ENCODE measurements at regions not wholly inside any gene's neighbourhood (a gene's known extent, or its start where the extent isn't known, plus 50 kb on each side); places are given as distances from the start of the nearest gene placed in this dataset.

DNA sequence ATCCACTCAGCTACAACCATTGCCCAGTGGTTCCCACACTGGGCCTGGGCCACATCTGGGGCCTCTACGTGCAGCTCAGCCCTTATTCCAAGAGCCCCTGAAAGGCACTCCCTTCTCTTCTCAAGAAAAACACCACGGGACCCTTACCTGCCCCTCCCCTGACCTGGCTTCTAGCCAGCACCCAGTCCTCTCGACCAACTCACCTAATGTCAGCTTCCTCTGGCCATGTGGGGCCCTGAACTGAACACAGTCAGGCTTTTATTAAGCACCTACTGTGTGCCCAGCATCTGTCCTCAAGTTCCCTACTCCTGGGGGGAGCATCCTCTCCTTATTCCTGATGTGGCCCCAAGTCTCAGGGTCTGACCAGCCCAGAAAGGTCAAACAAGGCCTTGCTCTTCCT lies 208.4 kb downstream of the MATN1 start:
- Histone ChIP-seq H3K4me1 (ENCODE audit: low read length) (peaks cover 5% of the 10 kb centered on the region; the same call in 1 of the 2 replicates), H2AFZ (ENCODE audit: low read length) (no peak overlapping the region), H3K79me2 (ENCODE audit: low read length) (no peaks in the 10 kb centered on the region), H3K9me3 (ENCODE audit: low read length) (no peaks in the 10 kb centered on the region), H3K9ac (ENCODE audit: low read length) (no peak overlapping the region), H3K4me3 (ENCODE audit: low read length) (no peak overlapping the region), H3K4me2 (ENCODE audit: low read depth, low read length, poor library complexity, severe bottlenecking) (no peak overlapping the region), H4K20me1 (ENCODE audit: insufficient read depth, low read depth, low read length) (no peaks in the 10 kb centered on the region), H3K36me3 (ENCODE audit: insufficient read depth, low read length) (no peaks in the 10 kb centered on the region), H3K27ac (ENCODE audit: low read length) (no peak overlapping the region), H3K27me3 (ENCODE audit: low read length) (no peaks in the 10 kb centered on the region), H3K9me2 (replicated peaks; ENCODE audit: insufficient read depth, low read length) (no peaks in the 10 kb centered on the region)
- no peak for DNase-seq

GRCh38 chr1:30514137-30514654 lies 209.2 kb downstream of the MATN1 start:
- Histone ChIP-seq H3K27ac (ENCODE audit: low read length) (no peak overlapping the region), H3K27me3 (ENCODE audit: low read length) (no peaks in the 10 kb centered on the region), H2AFZ (ENCODE audit: low read length) (no peak overlapping the region), H3K36me3 (ENCODE audit: insufficient read depth, low read length) (no peaks in the 10 kb centered on the region), H3K9me3 (ENCODE audit: low read length) (no peaks in the 10 kb centered on the region), H3K4me1 (ENCODE audit: low read length) (peaks cover 5% of the 10 kb centered on the region; the same call in 1 of the 2 replicates), H4K20me1 (ENCODE audit: insufficient read depth, low read depth, low read length) (no peaks in the 10 kb centered on the region), H3K4me3 (ENCODE audit: low read length) (no peak overlapping the region), H3K4me2 (ENCODE audit: low read depth, low read length, poor library complexity, severe bottlenecking) (no peak overlapping the region), H3K9me2 (replicated peaks; ENCODE audit: insufficient read depth, low read length) (no peaks in the 10 kb centered on the region), H3K9ac (ENCODE audit: low read length) (no peak overlapping the region), H3K79me2 (ENCODE audit: low read length) (no peaks in the 10 kb centered on the region)
- DNase-seq: no peak

- Histone ChIP-seq H3K36me3 (ENCODE audit: insufficient read depth, low read length) (no peaks in the 10 kb centered on the region), H3K4me2 (ENCODE audit: low read depth, low read length, poor library complexity, severe bottlenecking) (no peak overlapping the region), H3K4me3 (ENCODE audit: low read length) (no peak overlapping the region), H3K27ac (ENCODE audit: low read length) (no peak overlapping the region), H3K9me3 (ENCODE audit: low read length) (no peaks in the 10 kb centered on the region), H3K79me2 (ENCODE audit: low read length) (no peaks in the 10 kb centered on the region), H3K9me2 (replicated peaks; ENCODE audit: insufficient read depth, low read length) (no peaks in the 10 kb centered on the region), H3K9ac (ENCODE audit: low read length) (no peak overlapping the region), H2AFZ (ENCODE audit: low read length) (no peak overlapping the region), H3K27me3 (ENCODE audit: low read length) (no peaks in the 10 kb centered on the region), H3K4me1 (ENCODE audit: low read length) (peaks cover 5% of the 10 kb centered on the region; the same call in 1 of the 2 replicates), H4K20me1 (ENCODE audit: insufficient read depth, low read depth, low read length) (no peaks in the 10 kb centered on the region)
- no peak for DNase-seq
Measured at GRCh38 chr1:30513396-30514136, 209.8 kb downstream of the MATN1 start.

DNA sequence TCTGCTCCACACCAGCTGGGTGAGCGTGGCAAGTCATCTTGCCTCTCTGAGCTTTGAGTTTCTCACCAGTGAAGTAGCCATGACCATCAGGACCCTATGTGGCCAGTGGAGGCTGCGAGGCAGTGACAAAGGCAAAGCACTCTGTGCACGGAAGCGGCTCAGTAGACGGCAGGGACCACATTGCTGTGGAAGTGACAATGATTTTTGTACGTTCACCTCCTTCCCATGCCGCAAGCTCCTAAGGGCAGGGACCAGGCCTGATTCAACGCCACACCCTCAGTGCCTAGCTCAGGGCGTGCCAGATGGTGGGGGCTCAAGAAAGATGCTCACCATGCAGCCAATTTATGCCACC lies 210.5 kb downstream of the MATN1 start:
- Histone ChIP-seq H3K4me2 (ENCODE audit: low read depth, low read length, poor library complexity, severe bottlenecking) (no peak overlapping the region), H3K27me3 (ENCODE audit: low read length) (no peaks in the 10 kb centered on the region), H3K36me3 (ENCODE audit: insufficient read depth, low read length) (no peaks in the 10 kb centered on the region), H3K9me3 (ENCODE audit: low read length) (no peaks in the 10 kb centered on the region), H3K79me2 (ENCODE audit: low read length) (no peaks in the 10 kb centered on the region), H3K27ac (ENCODE audit: low read length) (no peak overlapping the region), H3K4me3 (ENCODE audit: low read length) (no peak overlapping the region), H3K4me1 (ENCODE audit: low read length) (peaks cover 5% of the 10 kb centered on the region; the same call in 1 of the 2 replicates), H3K9me2 (replicated peaks; ENCODE audit: insufficient read depth, low read length) (no peaks in the 10 kb centered on the region), H2AFZ (ENCODE audit: low read length) (no peak overlapping the region), H4K20me1 (ENCODE audit: insufficient read depth, low read depth, low read length) (no peaks in the 10 kb centered on the region), H3K9ac (ENCODE audit: low read length) (no peak overlapping the region)
- no peak for DNase-seq

- H4K20me1 ChIP-seq (ENCODE audit: insufficient read depth, low read depth, low read length): no peaks in the 10 kb centered on the region
- peaks cover 5% of the 10 kb centered on the region; the same call in 1 of the 2 replicates for H3K4me1 ChIP-seq (ENCODE audit: low read length)
- H3K79me2 ChIP-seq (ENCODE audit: low read length): no peaks in the 10 kb centered on the region
- H2AFZ ChIP-seq (ENCODE audit: low read length): no peak overlapping the region
- DNase-seq: no peak
- no peak overlapping the region for H3K27ac ChIP-seq (ENCODE audit: low read length)
- no peaks in the 10 kb centered on the region for H3K9me3 ChIP-seq (ENCODE audit: low read length)
- H3K27me3 ChIP-seq (ENCODE audit: low read length): no peaks in the 10 kb centered on the region
- no peak overlapping the region for H3K9ac ChIP-seq (ENCODE audit: low read length)
- H3K4me3 ChIP-seq (ENCODE audit: low read length): no peak overlapping the region
- H3K9me2 ChIP-seq (replicated peaks; ENCODE audit: insufficient read depth, low read length): no peaks in the 10 kb centered on the region
- no peaks in the 10 kb centered on the region for H3K36me3 ChIP-seq (ENCODE audit: insufficient read depth, low read length)
- H3K4me2 ChIP-seq (ENCODE audit: low read depth, low read length, poor library complexity, severe bottlenecking): no peak overlapping the region
Measured at GRCh38 chr1:30511991-30512913, 211.1 kb downstream of the MATN1 start.

GRCh38 chr1:30511563-30511962 lies 211.8 kb downstream of the MATN1 start:
- H3K27me3 ChIP-seq (ENCODE audit: low read length): no peaks in the 10 kb centered on the region
- no peaks in the 10 kb centered on the region for H3K36me3 ChIP-seq (ENCODE audit: insufficient read depth, low read length)
- no peak overlapping the region for H3K27ac ChIP-seq (ENCODE audit: low read length)
- no peak for DNase-seq
- no peak overlapping the region for H3K4me2 ChIP-seq (ENCODE audit: low read depth, low read length, poor library complexity, severe bottlenecking)
- no peak overlapping the region for H3K4me3 ChIP-seq (ENCODE audit: low read length)
- H3K9ac ChIP-seq (ENCODE audit: low read length): no peak overlapping the region
- no peaks in the 10 kb centered on the region for H3K79me2 ChIP-seq (ENCODE audit: low read length)
- H4K20me1 ChIP-seq (ENCODE audit: insufficient read depth, low read depth, low read length): no peaks in the 10 kb centered on the region
- H3K4me1 ChIP-seq (ENCODE audit: low read length): peaks cover 5% of the 10 kb centered on the region; the same call in 1 of the 2 replicates
- H3K9me3 ChIP-seq (ENCODE audit: low read length): no peaks in the 10 kb centered on the region
- no peak overlapping the region for H2AFZ ChIP-seq (ENCODE audit: low read length)
- no peaks in the 10 kb centered on the region for H3K9me2 ChIP-seq (replicated peaks; ENCODE audit: insufficient read depth, low read length)

- H3K9me3 ChIP-seq (ENCODE audit: low read length): no peaks in the 10 kb centered on the region
- no peak overlapping the region for H2AFZ ChIP-seq (ENCODE audit: low read length)
- H3K27me3 ChIP-seq (ENCODE audit: low read length): no peaks in the 10 kb centered on the region
- no peaks in the 10 kb centered on the region for H3K36me3 ChIP-seq (ENCODE audit: insufficient read depth, low read length)
- DNase-seq: no peak
- H3K9ac ChIP-seq (ENCODE audit: low read length): no peak overlapping the region
- no peaks in the 10 kb centered on the region for H3K9me2 ChIP-seq (replicated peaks; ENCODE audit: insufficient read depth, low read length)
- no peaks in the 10 kb centered on the region for H4K20me1 ChIP-seq (ENCODE audit: insufficient read depth, low read depth, low read length)
- H3K4me1 ChIP-seq (ENCODE audit: low read length): peaks cover 5% of the 10 kb centered on the region; the same call in 1 of the 2 replicates
- no peak overlapping the region for H3K27ac ChIP-seq (ENCODE audit: low read length)
- H3K4me2 ChIP-seq (ENCODE audit: low read depth, low read length, poor library complexity, severe bottlenecking): no peak overlapping the region
- no peaks in the 10 kb centered on the region for H3K79me2 ChIP-seq (ENCODE audit: low read length)
- H3K4me3 ChIP-seq (ENCODE audit: low read length): no peak overlapping the region
Measured at GRCh38 chr1:30511106-30511505, 212.3 kb downstream of the MATN1 start.

DNA sequence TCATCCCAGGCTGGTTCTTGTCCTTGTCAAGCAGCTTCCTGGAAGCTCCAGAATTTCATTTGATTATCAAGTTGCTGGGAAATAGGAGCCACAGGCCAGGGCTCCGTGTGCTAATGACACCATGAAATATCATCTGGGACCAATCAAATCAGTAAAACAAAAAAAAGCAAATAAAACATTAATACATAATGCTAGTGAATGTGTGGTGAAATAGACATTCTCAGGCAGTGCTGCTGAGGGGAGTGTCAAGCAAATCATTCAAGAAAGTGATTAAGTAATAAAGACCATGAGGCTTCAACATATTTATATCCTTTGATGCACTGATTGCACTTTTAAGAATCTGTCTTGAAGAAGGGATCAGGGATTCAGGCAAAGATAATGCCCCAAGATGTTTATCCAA lies 213.7 kb downstream of the MATN1 start:
- Histone ChIP-seq H2AFZ (ENCODE audit: low read length) (no peak overlapping the region), H4K20me1 (ENCODE audit: insufficient read depth, low read depth, low read length) (no peaks in the 10 kb centered on the region), H3K4me1 (ENCODE audit: low read length) (no peaks in the 10 kb centered on the region), H3K9me3 (ENCODE audit: low read length) (no peaks in the 10 kb centered on the region), H3K4me2 (ENCODE audit: low read depth, low read length, poor library complexity, severe bottlenecking) (no peak overlapping the region), H3K9me2 (replicated peaks; ENCODE audit: insufficient read depth, low read length) (no peaks in the 10 kb centered on the region), H3K27me3 (ENCODE audit: low read length) (no peaks in the 10 kb centered on the region), H3K27ac (ENCODE audit: low read length) (no peak overlapping the region), H3K9ac (ENCODE audit: low read length) (no peak overlapping the region), H3K36me3 (ENCODE audit: insufficient read depth, low read length) (no peaks in the 10 kb centered on the region), H3K79me2 (ENCODE audit: low read length) (no peaks in the 10 kb centered on the region), H3K4me3 (ENCODE audit: low read length) (no peak overlapping the region)
- no peak for DNase-seq
